Nephron (organoid): ENCODE measurements at regions not wholly inside any gene's neighbourhood (a gene's known extent, or its start where the extent isn't known, plus 50 kb on each side); places are given as distances from the start of the nearest gene placed in this dataset.

Experiments
- H3K27ac Mint-ChIP-seq, 3 experiments: 2 replicates each; pipeline ENCODE4 v1.8.0; 2020; ENCODE audit warnings: mixed read lengths in 3 of 3, mild to moderate bottlenecking in 2 of 3, moderate library complexity in 1 of 3
- H3K27me3 Mint-ChIP-seq: 2 replicates; pipeline ENCODE4 v1.8.0; 2021; ENCODE audit warnings: low read depth, mild to moderate bottlenecking, moderate library complexity, mixed read lengths
- H3K36me3 Mint-ChIP-seq: 2 replicates; pipeline ENCODE4 v1.8.0; 2020; ENCODE audit warnings: low read depth, mixed read lengths
- H3K4me1 Mint-ChIP-seq: 2 replicates; pipeline ENCODE4 v1.8.0; 2020; ENCODE audit warnings: mixed read lengths
- H3K4me3 Mint-ChIP-seq, 3 experiments: 2 replicates each; pipeline ENCODE4 v1.8.0; 2020; ENCODE audit warnings: mild to moderate bottlenecking in 3 of 3, mixed read lengths in 3 of 3, moderate library complexity in 2 of 3
- H3K9me3 Mint-ChIP-seq: 2 replicates; pipeline ENCODE4 v1.8.0; 2020; ENCODE audit warnings: mixed read lengths
- CTCF ChIP-seq, 3 experiments: fragments of 200-600 bp; sonication (generic); IDR thresholded peaks; one replicate each; pipeline ENCODE4 v1.5.0; 2021; ENCODE audit warnings: antibody characterized with exemption in 3 of 3; ENCODE audit not compliant: unreplicated experiment in 3 of 3

- TF ChIP-seq CTCF (IDR thresholded peaks at IDR 0.05; ENCODE audit: unreplicated experiment in 3 of 3), result no peak
- Mint-ChIP-seq H3K27ac (no peak overlapping the region), H3K9me3 (no peaks in the 10 kb centered on the region), H3K27me3 (peaks cover 3% of the 10 kb centered on the region), H3K4me1 (peaks cover 53% of the 10 kb centered on the region), H3K4me3 (no peak overlapping the region), H3K36me3 (no peaks in the 10 kb centered on the region)
Measured at GRCh38 chr2:11019614-11020013, 107.9 kb downstream of the KCNF1 start.

- Mint-ChIP-seq H3K36me3 (no peaks in the 10 kb centered on the region), H3K27me3 (peaks cover 10% of the 10 kb centered on the region), H3K4me1 (peaks cover 47% of the 10 kb centered on the region), H3K9me3 (no peaks in the 10 kb centered on the region), H3K27ac (no peak overlapping the region), H3K4me3 (no peak overlapping the region)
- TF ChIP-seq CTCF (IDR thresholded peaks at IDR 0.05; ENCODE audit: unreplicated experiment in 3 of 3), result no peak
Measured at GRCh38 chr2:11022064-11022463, 110.3 kb downstream of the KCNF1 start.

GRCh38 chr2:11022591-11023273 is 111.0 kb downstream of the KCNF1 start:
- Mint-ChIP-seq H3K4me1 (peaks cover 47% of the 10 kb centered on the region), H3K9me3 (no peaks in the 10 kb centered on the region), H3K27me3 (peaks cover 8% of the 10 kb centered on the region), H3K4me3 (no peak overlapping the region), H3K36me3 (no peaks in the 10 kb centered on the region), H3K27ac (no peak overlapping the region)
- no peak for TF ChIP-seq CTCF (IDR thresholded peaks at IDR 0.05; ENCODE audit: unreplicated experiment in 3 of 3)

- H3K27me3 Mint-ChIP-seq, result peaks cover 10% of the 10 kb centered on the region
- H3K27ac Mint-ChIP-seq, result peak overlapping the region in 1 of 3 experiments; percentile 42
Measured at GRCh38 chr2:11023326-11024258, 111.9 kb downstream of the KCNF1 start.

GRCh38 chr2:11024259-11024645 is 112.5 kb downstream of the KCNF1 start:
- no peak for TF ChIP-seq CTCF (IDR thresholded peaks at IDR 0.05; ENCODE audit: unreplicated experiment in 3 of 3)
- Mint-ChIP-seq H3K27me3 (peaks cover 10% of the 10 kb centered on the region), H3K27ac (peak overlapping the region; percentile 17 to 67 (median 42)), H3K36me3 (no peaks in the 10 kb centered on the region), H3K4me3 (no peak overlapping the region), H3K4me1 (peaks cover 37% of the 10 kb centered on the region), H3K9me3 (no peaks in the 10 kb centered on the region)

More at GRCh38 chr2:11023326-11024258, 111.9 kb downstream of the KCNF1 start:
- peaks cover 43% of the 10 kb centered on the region for H3K4me1 Mint-ChIP-seq
- H3K4me3 Mint-ChIP-seq, result no peak overlapping the region
- no peaks in the 10 kb centered on the region for H3K9me3 Mint-ChIP-seq
- no peaks in the 10 kb centered on the region for H3K36me3 Mint-ChIP-seq
- TF ChIP-seq CTCF (IDR thresholded peaks at IDR 0.05; ENCODE audit: unreplicated experiment in 3 of 3), result no peak
